Panc1 (cell line): ENCODE measurements at regions not wholly inside any gene's neighbourhood (a gene's known extent, or its start where the extent isn't known, plus 50 kb on each side); places are given as distances from the start of the nearest gene placed in this dataset.

Source experiments
- ATAC-seq: fragments of 200-7000 bp; cut with Tn5 transposase; 2 replicates; pipeline ENCODE4 v1.9.1; 2020; ENCODE audit warnings: mild to moderate bottlenecking, moderate library complexity
- BruUV-seq: library from RNA; stranded (reverse); fragments of 400-500 nt; replicated peaks from 2 replicates; lab custom pipeline; 2021; lab: Mats Ljungman, UMichigan
- CTCF ChIA-PET: fragments of 300-600 bp; sonication (Branson Sonifier 250); formaldehyde crosslinking; loops from one replicate; lab custom pipeline; 2022; ENCODE audit warnings: antibody characterized with exemption; lab: Charles Lee
- POLR2A ChIA-PET: fragments of 300-600 bp; sonication (Branson Sonifier 250); formaldehyde crosslinking; loops from one replicate; lab custom pipeline; 2022; ENCODE audit warnings: antibody characterized with exemption; lab: Charles Lee
- DNase-seq: peaks from one replicate; pipeline ENCODE4 v3.0.0-alpha.2; 2010; ENCODE audit warnings: low read depth, low spot score
- H3K27ac ChIP-seq: 2 replicates; pipeline ENCODE4 v1.5.1; 2011; ENCODE audit warnings: mild to moderate bottlenecking, low read length, inconsistent platforms
- H3K27me3 ChIP-seq: fragments of 200-500 bp; sonication (Bioruptor generic); 2 replicates; pipeline ENCODE4 v1.6.0; 2014; ENCODE audit warnings: low read length, inconsistent platforms; ENCODE audit not compliant: control insufficient read depth, insufficient read depth
- H3K36me3 ChIP-seq: fragments of 200-500 bp; sonication (Bioruptor generic); 2 replicates; pipeline ENCODE4 v1.5.1; 2014; ENCODE audit warnings: inconsistent platforms, mild to moderate bottlenecking, low read length, moderate library complexity; ENCODE audit not compliant: control insufficient read depth, insufficient read depth
- H3K4me1 ChIP-seq: 2 replicates; pipeline ENCODE4 v1.5.1; 2011; ENCODE audit warnings: inconsistent platforms, mild to moderate bottlenecking, low read length, moderate library complexity; ENCODE audit not compliant: control insufficient read depth, insufficient read depth
- H3K4me3 ChIP-seq, 2 experiments: 2 replicates each; pipeline ENCODE4 v1.5.1; 2011 to 2012; ENCODE audit warnings: low read depth in 2 of 2, low read length in 2 of 2, mild to moderate bottlenecking in 2 of 2, inconsistent platforms in 1 of 2, moderate library complexity in 1 of 2
- H3K9me3 ChIP-seq: fragments of 200-500 bp; sonication (Bioruptor generic); 2 replicates; pipeline ENCODE4 v1.5.1; 2014; ENCODE audit warnings: low read depth, mild to moderate bottlenecking, inconsistent platforms, low read length, moderate library complexity; ENCODE audit not compliant: control insufficient read depth, insufficient read depth
- POLR2AphosphoS5 ChIP-seq: IDR thresholded peaks from 2 replicates; pipeline ENCODE4 v1.6.1; 2012; ENCODE audit warnings: mild to moderate bottlenecking, low read depth, low read length, moderate library complexity
- REST ChIP-seq, 2 experiments: IDR thresholded peaks; 2 replicates each; pipeline ENCODE4 v1.6.1; 2011 to 2012; ENCODE audit warnings: low read depth in 2 of 2, control low read depth in 1 of 2, low read length in 1 of 2, mild to moderate bottlenecking in 1 of 2, moderate library complexity in 1 of 2; ENCODE audit not compliant: insufficient read depth in 1 of 2
- SIN3A ChIP-seq: IDR thresholded peaks from 2 replicates; pipeline ENCODE4 v1.6.1; 2012; ENCODE audit warnings: low read depth, mild to moderate bottlenecking, low read length, moderate library complexity, borderline replicate concordance; ENCODE audit not compliant: insufficient read depth
- TCF7L2 ChIP-seq: IDR thresholded peaks from 2 replicates; pipeline ENCODE4 v1.6.1; 2011; ENCODE audit warnings: mild to moderate bottlenecking, low read depth, low read length, inconsistent platforms
- in situ Hi-C: cut with HindIII; loops from 2 replicates; pipeline ENCODE4 v1.10.0; 2016; ENCODE audit warnings: low sequenced_read_pairs, low pct_unique_long_range_greater_than_20kb
- intact Hi-C: fragments of 100-400 bp; cut with micrococcal nuclease; formaldehyde crosslinking; loops from one replicate; pipeline ENCODE4 v1.10.0; 2022; ENCODE audit not compliant: unreplicated experiment
- TF ChIP-seq, protein P1 (sequence below): fragments of 450-650 bp; IDR thresholded peaks from 2 replicates; pipeline ENCODE4 v1.5.1; 2017; ENCODE audit warnings: mild to moderate bottlenecking

GRCh38 chr3:168386301-168386700 is 290.6 kb upstream of the GOLIM4 start:
- BruUV-seq, result no TSS peak
- in situ Hi-C loops (no loop called here), intact Hi-C loops (no loop called here)
- Histone ChIP-seq H3K4me1 (no peaks in the 10 kb centered on the region), H3K27ac (no peak overlapping the region), H3K9me3 (no peaks in the 10 kb centered on the region), H3K36me3 (no peaks in the 10 kb centered on the region), H3K4me3 (no peak overlapping the region), H3K27me3 (no peaks in the 10 kb centered on the region)
- TF ChIP-seq, protein P1, sequence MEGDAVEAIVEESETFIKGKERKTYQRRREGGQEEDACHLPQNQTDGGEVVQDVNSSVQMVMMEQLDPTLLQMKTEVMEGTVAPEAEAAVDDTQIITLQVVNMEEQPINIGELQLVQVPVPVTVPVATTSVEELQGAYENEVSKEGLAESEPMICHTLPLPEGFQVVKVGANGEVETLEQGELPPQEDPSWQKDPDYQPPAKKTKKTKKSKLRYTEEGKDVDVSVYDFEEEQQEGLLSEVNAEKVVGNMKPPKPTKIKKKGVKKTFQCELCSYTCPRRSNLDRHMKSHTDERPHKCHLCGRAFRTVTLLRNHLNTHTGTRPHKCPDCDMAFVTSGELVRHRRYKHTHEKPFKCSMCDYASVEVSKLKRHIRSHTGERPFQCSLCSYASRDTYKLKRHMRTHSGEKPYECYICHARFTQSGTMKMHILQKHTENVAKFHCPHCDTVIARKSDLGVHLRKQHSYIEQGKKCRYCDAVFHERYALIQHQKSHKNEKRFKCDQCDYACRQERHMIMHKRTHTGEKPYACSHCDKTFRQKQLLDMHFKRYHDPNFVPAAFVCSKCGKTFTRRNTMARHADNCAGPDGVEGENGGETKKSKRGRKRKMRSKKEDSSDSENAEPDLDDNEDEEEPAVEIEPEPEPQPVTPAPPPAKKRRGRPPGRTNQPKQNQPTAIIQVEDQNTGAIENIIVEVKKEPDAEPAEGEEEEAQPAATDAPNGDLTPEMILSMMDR, result no peak
- TF ChIP-seq POLR2AphosphoS5 (no peak), REST (IDR thresholded peaks at IDR 0.05; ENCODE audit: insufficient read depth in 1 of 2, low read depth in 2 of 2, low read length in 1 of 2) (no peak), TCF7L2 (no peak), SIN3A (no peak)
- no peak for ATAC-seq
- ChIA-PET POLR2A (no interaction called here), CTCF (no interaction called here)
- DNase-seq, result no peak

DNA sequence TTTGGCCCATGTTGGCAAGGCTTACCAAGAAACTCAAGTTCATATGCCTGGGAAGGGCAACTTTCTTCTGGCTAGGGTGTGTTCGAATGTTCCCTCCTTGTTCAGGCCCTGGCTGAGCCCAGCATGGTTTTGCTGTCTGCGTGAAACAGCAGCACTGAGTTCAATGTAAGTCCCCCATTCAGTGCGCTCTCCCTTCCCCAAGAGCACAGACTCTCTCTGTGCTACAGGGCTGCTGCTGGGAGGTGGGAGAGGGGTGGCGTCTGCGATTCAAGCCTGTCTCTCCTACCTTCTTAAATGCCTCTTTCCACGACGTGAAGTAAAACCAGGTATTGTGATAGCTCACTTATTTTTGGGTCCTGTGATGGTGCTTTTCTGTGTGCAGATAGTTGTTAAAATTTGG is 289.3 kb upstream of the GOLIM4 start:
- H3K9me3 ChIP-seq, result no peaks in the 10 kb centered on the region
- H3K4me3 ChIP-seq, result no peak overlapping the region
- BruUV-seq, result no TSS peak
- ATAC-seq (no peak), DNase-seq (no peak)
- intact Hi-C loops (no loop called here), in situ Hi-C loops (no loop called here)
- TF ChIP-seq SIN3A (no peak), TCF7L2 (no peak), REST (IDR thresholded peaks at IDR 0.05; ENCODE audit: insufficient read depth in 1 of 2, low read depth in 2 of 2, low read length in 1 of 2) (no peak), POLR2AphosphoS5 (no peak)
- TF ChIP-seq, protein P1, result no peak
- H3K27ac ChIP-seq, result no peak overlapping the region
- H3K27me3 ChIP-seq, result no peaks in the 10 kb centered on the region
- H3K4me1 ChIP-seq, result no peaks in the 10 kb centered on the region
- POLR2A ChIA-PET, result no interaction called here
- CTCF ChIA-PET, result no interaction called here
- no peaks in the 10 kb centered on the region for H3K36me3 ChIP-seq
